OCI-LY7 (cell line): ENCODE measurements at regions not wholly inside any gene's neighbourhood (a gene's known extent, or its start where the extent isn't known, plus 50 kb on each side); places are given as distances from the start of the nearest gene placed in this dataset.

Experiments
- BruUV-seq: library from RNA; stranded (reverse); fragments of 400-500 nt; replicated peaks from 2 replicates; lab custom pipeline; 2021; lab: Mats Ljungman, UMichigan
- CTCF ChIA-PET: fragments of 300-600 bp; sonication (Branson Sonifier 250); formaldehyde crosslinking; loops from one replicate; lab custom pipeline; 2022; ENCODE audit warnings: antibody characterized with exemption; ENCODE audit not compliant: unreplicated experiment; lab: Charles Lee
- POLR2A ChIA-PET: fragments of 300-600 bp; sonication (Branson Sonifier 250); formaldehyde crosslinking; loops from one replicate; lab custom pipeline; 2022; ENCODE audit warnings: antibody characterized with exemption; lab: Charles Lee
- DNase-seq: peaks from one replicate; pipeline ENCODE4 v3.0.0-alpha.2; 2015; ENCODE audit warnings: low spot score
- H2AFZ ChIP-seq: fragments of 200-600 bp; sonication (generic), shearing (Covaris generic); 2 replicates; pipeline ENCODE4 v1.6.1; 2014; ENCODE audit warnings: mild to moderate bottlenecking, antibody characterized with exemption, low read length, moderate library complexity
- H3K27ac ChIP-seq: fragments of 200-600 bp; sonication (generic); 2 replicates; pipeline ENCODE4 v1.5.1; 2014; ENCODE audit warnings: mixed run types, low read depth, mild to moderate bottlenecking, moderate library complexity, low read length, inconsistent platforms; ENCODE audit not compliant: poor library complexity, severe bottlenecking
- H3K36me3 ChIP-seq: fragments of 200-600 bp; sonication (generic); 2 replicates; pipeline ENCODE4 v1.6.1; 2014; ENCODE audit warnings: mild to moderate bottlenecking, antibody characterized with exemption, low read length, moderate library complexity, mixed read lengths; ENCODE audit not compliant: insufficient read depth
- H3K4me1 ChIP-seq: fragments of 200-600 bp; sonication (generic); 2 replicates; pipeline ENCODE4 v1.5.1; 2014; ENCODE audit warnings: mild to moderate bottlenecking, low read length; ENCODE audit not compliant: insufficient read depth, poor library complexity, severe bottlenecking
- H3K4me2 ChIP-seq: fragments of 200-600 bp; sonication (generic); 2 replicates; pipeline ENCODE4 v1.6.1; 2014; ENCODE audit warnings: mild to moderate bottlenecking, low read length
- H3K4me3 ChIP-seq: fragments of 200-600 bp; sonication (generic); 2 replicates; pipeline ENCODE4 v1.5.1; 2014; ENCODE audit warnings: mild to moderate bottlenecking, low read depth, low read length; ENCODE audit not compliant: poor library complexity, severe bottlenecking
- H3K79me2 ChIP-seq: fragments of 200-600 bp; sonication (generic); 2 replicates; pipeline ENCODE4 v1.6.1; 2016; ENCODE audit warnings: low read depth, mild to moderate bottlenecking, low read length, moderate library complexity, mixed read lengths; ENCODE audit not compliant: insufficient read depth
- H3K9me2 ChIP-seq: fragments of 200-600 bp; sonication (generic); 2 replicates; pipeline ENCODE4 v1.6.1; 2016; ENCODE audit warnings: mild to moderate bottlenecking, low read length, mixed read lengths; ENCODE audit not compliant: insufficient read depth
- H3K9me3 ChIP-seq: fragments of 200-600 bp; sonication (generic); 2 replicates; pipeline ENCODE4 v1.6.1; 2014; ENCODE audit warnings: mild to moderate bottlenecking, mixed run types, low read length, mixed read lengths
- H4K20me1 ChIP-seq: fragments of 200-600 bp; sonication (generic); 2 replicates; pipeline ENCODE4 v1.6.1; 2014; ENCODE audit warnings: mild to moderate bottlenecking, antibody characterized with exemption, low read length, moderate library complexity, mixed read lengths; ENCODE audit not compliant: insufficient read depth
- EZH2phosphoT487 ChIP-seq: fragments of 200-600 bp; sonication (generic); IDR thresholded peaks from 2 replicates; pipeline ENCODE4 v1.6.1; 2018; ENCODE audit warnings: low read depth, borderline replicate concordance, mild to moderate bottlenecking, mixed run types, antibody characterized with exemption, low read length, moderate library complexity, mixed read lengths
- intact Hi-C: fragments of 100-400 bp; cut with micrococcal nuclease; formaldehyde crosslinking; loops from one replicate; pipeline ENCODE4 v1.10.0; 2022; ENCODE audit not compliant: unreplicated experiment
- TF ChIP-seq, protein P1 (sequence below): fragments of 200-600 bp; sonication (generic); conservative IDR thresholded peaks from 2 replicates; pipeline ENCODE4 v1.5.1; 2014; ENCODE audit warnings: mild to moderate bottlenecking, antibody characterized with exemption, low read length, moderate library complexity, mixed read lengths

DNA sequence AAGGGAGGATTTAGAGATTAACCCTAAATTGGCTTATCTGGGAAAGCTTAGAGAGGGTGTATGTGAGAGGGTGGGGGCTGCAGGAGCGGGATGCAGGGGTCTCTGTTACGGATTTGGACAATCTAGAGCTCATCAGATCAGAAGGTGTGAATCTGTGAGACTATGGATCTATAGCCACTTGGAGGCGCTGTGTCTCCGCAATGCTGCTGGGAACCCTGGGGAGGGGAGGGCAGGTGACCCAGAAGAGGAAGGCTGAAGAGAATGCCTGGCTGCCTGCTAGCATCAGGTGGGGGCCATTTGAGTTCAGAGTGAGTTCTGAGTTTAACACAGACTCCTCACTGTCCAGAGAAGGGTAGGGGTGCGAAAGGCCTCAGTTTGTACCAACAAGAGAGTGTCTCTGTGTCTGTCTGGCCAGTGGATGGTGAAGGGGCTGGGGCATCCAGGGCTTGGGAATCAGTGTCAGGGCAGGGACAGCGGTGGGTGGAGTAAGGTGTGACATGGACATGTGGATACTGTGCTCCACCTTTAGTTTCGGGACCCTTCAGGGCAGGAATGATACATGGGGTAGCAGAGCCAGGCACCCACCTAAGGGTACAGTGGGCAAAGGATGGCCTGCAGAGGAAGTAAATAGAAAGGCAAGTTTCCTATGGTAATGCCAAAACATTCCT lies 187.3 kb upstream of the PRSS58 start:
- no peaks in the 10 kb centered on the region for H3K9me2 ChIP-seq
- DNase-seq, result peak; percentile 11
- peaks cover 13% of the 10 kb centered on the region for H3K4me1 ChIP-seq
- no peak overlapping the region for H3K4me2 ChIP-seq
- intact Hi-C loops, result no loop called here
- no peaks in the 10 kb centered on the region for H3K79me2 ChIP-seq
- ChIA-PET POLR2A (no interaction called here), CTCF (interaction anchor here (1.1 kb wide), 1 partner anchor 19 kb away, joined by 3 read pairs; no protein-coding TSS in a partner anchor)
- H3K36me3 ChIP-seq, result no peaks in the 10 kb centered on the region
- H3K9me3 ChIP-seq, result no peaks in the 10 kb centered on the region
- H2AFZ ChIP-seq, result no peak overlapping the region
- H4K20me1 ChIP-seq, result no peaks in the 10 kb centered on the region
- TF ChIP-seq, protein P1, sequence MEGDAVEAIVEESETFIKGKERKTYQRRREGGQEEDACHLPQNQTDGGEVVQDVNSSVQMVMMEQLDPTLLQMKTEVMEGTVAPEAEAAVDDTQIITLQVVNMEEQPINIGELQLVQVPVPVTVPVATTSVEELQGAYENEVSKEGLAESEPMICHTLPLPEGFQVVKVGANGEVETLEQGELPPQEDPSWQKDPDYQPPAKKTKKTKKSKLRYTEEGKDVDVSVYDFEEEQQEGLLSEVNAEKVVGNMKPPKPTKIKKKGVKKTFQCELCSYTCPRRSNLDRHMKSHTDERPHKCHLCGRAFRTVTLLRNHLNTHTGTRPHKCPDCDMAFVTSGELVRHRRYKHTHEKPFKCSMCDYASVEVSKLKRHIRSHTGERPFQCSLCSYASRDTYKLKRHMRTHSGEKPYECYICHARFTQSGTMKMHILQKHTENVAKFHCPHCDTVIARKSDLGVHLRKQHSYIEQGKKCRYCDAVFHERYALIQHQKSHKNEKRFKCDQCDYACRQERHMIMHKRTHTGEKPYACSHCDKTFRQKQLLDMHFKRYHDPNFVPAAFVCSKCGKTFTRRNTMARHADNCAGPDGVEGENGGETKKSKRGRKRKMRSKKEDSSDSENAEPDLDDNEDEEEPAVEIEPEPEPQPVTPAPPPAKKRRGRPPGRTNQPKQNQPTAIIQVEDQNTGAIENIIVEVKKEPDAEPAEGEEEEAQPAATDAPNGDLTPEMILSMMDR, result peak; percentile 67
- TF ChIP-seq EZH2phosphoT487, result no peak
- BruUV-seq, result no TSS peak
- H3K27ac ChIP-seq, result no peak overlapping the region
- H3K4me3 ChIP-seq, result no peak overlapping the region

DNA sequence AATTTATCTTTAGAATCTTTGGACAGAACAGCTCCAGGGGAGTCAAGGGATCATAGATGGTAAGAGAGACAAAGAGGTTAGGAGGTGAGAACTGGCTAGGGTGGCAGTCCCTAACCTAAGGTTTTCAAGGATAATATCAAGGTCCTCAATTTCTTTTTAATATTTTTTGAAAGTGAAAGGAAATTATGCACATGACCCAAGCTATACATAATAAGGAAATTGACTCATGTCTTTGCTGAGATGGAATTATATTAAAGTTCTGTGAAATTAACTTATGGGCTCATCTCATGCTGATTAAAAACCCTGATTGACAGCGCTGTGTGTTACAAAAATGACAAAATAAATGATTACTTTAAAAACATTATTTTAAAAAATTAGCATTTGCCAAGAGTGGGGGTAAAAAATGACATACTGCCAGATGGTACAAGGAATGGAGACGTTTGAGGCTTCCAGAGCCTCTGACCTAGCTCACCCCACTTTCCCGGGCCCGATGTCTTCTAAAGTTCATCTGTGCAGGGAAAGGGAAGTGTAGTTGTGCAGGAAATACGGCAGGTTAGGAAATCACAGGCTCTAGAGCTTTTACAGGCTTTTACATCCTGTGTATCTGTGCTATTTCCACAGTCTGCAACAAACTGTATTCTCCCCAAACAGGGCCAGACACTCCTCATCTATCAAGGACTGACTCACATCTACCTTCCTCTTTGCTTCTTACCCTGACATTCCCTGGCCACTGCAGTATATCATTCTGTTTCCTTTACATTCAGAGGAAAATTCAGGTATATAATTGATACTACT lies 185.6 kb upstream of the PRSS58 start:
- Histone ChIP-seq H3K4me2 (no peak overlapping the region), H3K9me3 (no peaks in the 10 kb centered on the region), H3K27ac (no peak overlapping the region), H3K4me3 (no peak overlapping the region), H2AFZ (no peak overlapping the region), H3K36me3 (no peaks in the 10 kb centered on the region), H3K79me2 (no peaks in the 10 kb centered on the region), H3K9me2 (no peaks in the 10 kb centered on the region), H3K4me1 (peaks cover 23% of the 10 kb centered on the region), H4K20me1 (no peaks in the 10 kb centered on the region)
- ChIA-PET POLR2A (interaction anchor here (1.0 kb wide), 1 partner anchor 16 kb away, joined by 3 read pairs; no protein-coding TSS in a partner anchor), CTCF (no interaction called here)
- no TSS peak for BruUV-seq
- TF ChIP-seq EZH2phosphoT487, result no peak
- TF ChIP-seq, protein P1, result no peak
- DNase-seq, result no peak
- intact Hi-C loops, result no loop called here

DNA sequence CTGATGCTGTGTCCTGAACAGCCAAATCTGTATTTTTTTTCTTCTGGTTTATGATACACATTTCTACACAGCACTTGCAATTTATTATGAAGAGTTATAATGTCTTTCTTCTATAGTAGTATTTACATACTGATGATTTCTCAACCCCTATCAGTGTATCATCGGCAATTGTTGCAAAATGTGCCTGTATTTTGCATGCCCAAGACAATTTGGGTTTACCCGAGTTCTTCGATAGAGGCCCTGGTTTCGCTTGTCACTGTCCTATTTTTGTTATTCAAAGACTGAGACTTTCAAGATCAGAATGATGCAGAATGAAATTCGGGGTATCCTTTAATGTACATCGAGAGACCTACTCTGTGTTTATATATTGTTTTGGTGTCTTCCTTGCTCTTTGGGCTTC lies 184.5 kb upstream of the PRSS58 start:
- no peaks in the 10 kb centered on the region for H4K20me1 ChIP-seq
- H3K4me2 ChIP-seq, result no peak overlapping the region
- no peaks in the 10 kb centered on the region for H3K9me2 ChIP-seq
- no peaks in the 10 kb centered on the region for H3K79me2 ChIP-seq
- H3K4me1 ChIP-seq, result peaks cover 23% of the 10 kb centered on the region
- intact Hi-C loops, result no loop called here
- no peak for TF ChIP-seq EZH2phosphoT487
- TF ChIP-seq, protein P1, result no peak
- no peaks in the 10 kb centered on the region for H3K36me3 ChIP-seq
- no peak overlapping the region for H3K4me3 ChIP-seq
- ChIA-PET POLR2A (no interaction called here), CTCF (no interaction called here)
- BruUV-seq, result no TSS peak
- H3K27ac ChIP-seq, result no peak overlapping the region
- no peak overlapping the region for H2AFZ ChIP-seq
- DNase-seq, result no peak
- H3K9me3 ChIP-seq, result no peaks in the 10 kb centered on the region
